ENCODE measurements at regions not wholly inside any gene's neighbourhood (a gene's known extent, or its start where the extent isn't known, plus 50 kb on each side); places are given as distances from the start of the nearest gene placed in this dataset.
"Not testable (repeated sequence)": the region's sequence is repeated elsewhere in the genome, so short reads cannot be mapped to it uniquely, and the experiment has no call there.

GRCh38 chr7:91771921-91772815 lies 108.3 kb downstream of the MTERF1 start:
- DNase-seq (ENCODE audit: low read depth) = peak; percentile 22

- DNase-seq (ENCODE audit: low read depth) = no peak
Observed at GRCh38 chr7:91776171-91776570, 104.3 kb downstream of the MTERF1 start.

GRCh38 chr7:91777522-91777921 lies 103.0 kb downstream of the MTERF1 start:
- no peak for DNase-seq (ENCODE audit: low read depth)

- DNase-seq (ENCODE audit: low read depth) = no peak
Observed at GRCh38 chr7:91778416-91778815, 102.1 kb downstream of the MTERF1 start.

- DNase-seq (ENCODE audit: low read depth) = no peak
Observed at GRCh38 chr7:91780521-91780920, 100.0 kb downstream of the MTERF1 start.

- DNase-seq (ENCODE audit: low read depth) = peak; percentile 67
Observed at GRCh38 chr7:91784469-91784868, 96.0 kb downstream of the MTERF1 start.

- DNase-seq (ENCODE audit: low read depth) = no peak
Observed at GRCh38 chr7:91787931-91788330, 92.6 kb downstream of the MTERF1 start.

GRCh38 chr7:91789086-91789485 lies 91.4 kb downstream of the MTERF1 start:
- no peak for DNase-seq (ENCODE audit: low read depth)

GRCh38 chr7:91789558-91789957 lies 90.9 kb downstream of the MTERF1 start:
- no peak for DNase-seq (ENCODE audit: low read depth)

GRCh38 chr7:91790646-91791045 lies 89.9 kb downstream of the MTERF1 start:
- DNase-seq (ENCODE audit: low read depth) = not testable (repeated sequence)

- DNase-seq (ENCODE audit: low read depth) = no peak
Observed at GRCh38 chr7:91796122-91796521, 84.4 kb downstream of the MTERF1 start.

- no peak for DNase-seq (ENCODE audit: low read depth)
Observed at GRCh38 chr7:91798425-91798824, 82.1 kb downstream of the MTERF1 start.

- no peak for DNase-seq (ENCODE audit: low read depth)
Observed at GRCh38 chr7:91800389-91800788, 80.1 kb downstream of the MTERF1 start.

GRCh38 chr7:91801331-91801983 lies 79.0 kb downstream of the MTERF1 start:
- no peak for DNase-seq (ENCODE audit: low read depth)

GRCh38 chr7:91811236-91811635 lies 69.3 kb downstream of the MTERF1 start:
- DNase-seq (ENCODE audit: low read depth) = no peak

- no peak for DNase-seq (ENCODE audit: low read depth)
Observed at GRCh38 chr7:91811641-91812040, 68.9 kb downstream of the MTERF1 start.

GRCh38 chr7:91812388-91812787 lies 68.1 kb downstream of the MTERF1 start:
- DNase-seq (ENCODE audit: low read depth) = no peak

GRCh38 chr7:91814189-91814588 lies 66.3 kb downstream of the MTERF1 start:
- no peak for DNase-seq (ENCODE audit: low read depth)

Data from renal cortical epithelial cell (primary cell).